Left lung (tissue), 4 donors: ENCODE measurements at regions not wholly inside any gene's neighbourhood (a gene's known extent, or its start where the extent isn't known, plus 50 kb on each side); places are given as distances from the start of the nearest gene placed in this dataset.

Experiments used
- ATAC-seq: fragments of 200-7000 bp; cut with Tn5 transposase; one replicate; pipeline ENCODE4 v1.9.1; 2020; ENCODE audit warnings: moderate library complexity
- DNase-seq, 4 donors: peaks; one replicate each; pipeline ENCODE4 v3.0.0-alpha.2; 2013 to 2020
- H3K27ac ChIP-seq, 2 donors: fragments of 200-600 bp; sonication (generic) in 1 of 2; one replicate each; pipeline versions ENCODE4 v1.5.0 to v1.8.0; 2020 to 2021
- H3K27me3 ChIP-seq, 2 donors: fragments of 200-600 bp; sonication (generic) in 1 of 2; one replicate each; pipeline versions ENCODE4 v1.5.0 to v1.8.0; 2020 to 2021
- H3K36me3 ChIP-seq, 2 donors: fragments of 200-600 bp; sonication (generic) in 1 of 2; one replicate each; pipeline versions ENCODE4 v1.5.0 to v1.8.0; 2020 to 2021
- H3K4me1 ChIP-seq, 2 donors: fragments of 200-600 bp; one replicate each; pipeline ENCODE4 v1.8.0; 2021
- H3K4me3 ChIP-seq, 2 donors: fragments of 200-600 bp; sonication (generic) in 1 of 2; one replicate each; pipeline versions ENCODE4 v1.5.0 to v1.8.0; 2020 to 2021; ENCODE audit warnings: mild to moderate bottlenecking in 1 of 2
- H3K9me3 ChIP-seq, 2 donors: fragments of 200-600 bp; sonication (generic) in 1 of 2; one replicate each; pipeline versions ENCODE4 v1.5.0 to v1.8.0; 2020 to 2021
- intact Hi-C, 2 donors: fragments of 100-400 bp; cut with DNase I; formaldehyde crosslinking; loops; one replicate each; pipeline versions ENCODE4 v1.11.2 to v1.14.2; 2022
- TF ChIP-seq, protein P1 (sequence below), 2 donors: fragments of 200-600 bp; sonication (generic) in 1 of 2; IDR thresholded peaks; one replicate each; pipeline versions ENCODE4 v1.5.0 to v1.8.0; 2021; ENCODE audit warnings: antibody characterized with exemption in 2 of 2
- donor health status: DM: no; HTN: yes; CAD: no.
- donor health status: DM: no; HTN: no; CAD: no.

DNA sequence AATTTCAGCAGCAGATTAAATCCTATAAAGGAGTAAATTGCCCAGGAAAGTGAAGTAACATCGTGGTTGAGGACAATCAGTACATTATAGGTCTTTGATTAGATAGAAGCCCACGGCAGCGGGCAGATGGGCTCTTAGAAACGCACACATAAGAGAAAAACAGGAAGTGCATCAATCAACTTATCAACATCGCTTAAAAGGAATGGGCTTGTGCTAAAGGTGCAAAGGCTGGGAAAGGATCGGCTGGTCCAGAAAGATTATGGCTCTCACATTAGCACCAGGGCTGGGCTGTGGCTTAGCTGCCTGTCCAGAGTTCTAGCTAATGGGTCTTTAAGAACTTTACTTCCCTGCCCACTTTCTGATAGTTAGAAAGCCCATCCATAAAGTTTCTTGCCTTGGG lies 292.0 kb upstream of the TNRC6C start:
- TF ChIP-seq, protein P1, sequence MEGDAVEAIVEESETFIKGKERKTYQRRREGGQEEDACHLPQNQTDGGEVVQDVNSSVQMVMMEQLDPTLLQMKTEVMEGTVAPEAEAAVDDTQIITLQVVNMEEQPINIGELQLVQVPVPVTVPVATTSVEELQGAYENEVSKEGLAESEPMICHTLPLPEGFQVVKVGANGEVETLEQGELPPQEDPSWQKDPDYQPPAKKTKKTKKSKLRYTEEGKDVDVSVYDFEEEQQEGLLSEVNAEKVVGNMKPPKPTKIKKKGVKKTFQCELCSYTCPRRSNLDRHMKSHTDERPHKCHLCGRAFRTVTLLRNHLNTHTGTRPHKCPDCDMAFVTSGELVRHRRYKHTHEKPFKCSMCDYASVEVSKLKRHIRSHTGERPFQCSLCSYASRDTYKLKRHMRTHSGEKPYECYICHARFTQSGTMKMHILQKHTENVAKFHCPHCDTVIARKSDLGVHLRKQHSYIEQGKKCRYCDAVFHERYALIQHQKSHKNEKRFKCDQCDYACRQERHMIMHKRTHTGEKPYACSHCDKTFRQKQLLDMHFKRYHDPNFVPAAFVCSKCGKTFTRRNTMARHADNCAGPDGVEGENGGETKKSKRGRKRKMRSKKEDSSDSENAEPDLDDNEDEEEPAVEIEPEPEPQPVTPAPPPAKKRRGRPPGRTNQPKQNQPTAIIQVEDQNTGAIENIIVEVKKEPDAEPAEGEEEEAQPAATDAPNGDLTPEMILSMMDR (IDR thresholded peaks at IDR 0.05) = no peak
- DNase-seq (no peak), ATAC-seq (no peak)
- intact Hi-C loops = no loop called here
- peaks cover 0 to 13% of the 10 kb centered on the region in 2 donors for H3K9me3 ChIP-seq
- no peaks in the 10 kb centered on the region for H3K36me3 ChIP-seq
- no peaks in the 10 kb centered on the region for H3K4me1 ChIP-seq
- no peak overlapping the region for H3K4me3 ChIP-seq
- no peak overlapping the region for H3K27ac ChIP-seq
- H3K27me3 ChIP-seq = peaks cover 0 to 5% of the 10 kb centered on the region in 2 donors

DNA sequence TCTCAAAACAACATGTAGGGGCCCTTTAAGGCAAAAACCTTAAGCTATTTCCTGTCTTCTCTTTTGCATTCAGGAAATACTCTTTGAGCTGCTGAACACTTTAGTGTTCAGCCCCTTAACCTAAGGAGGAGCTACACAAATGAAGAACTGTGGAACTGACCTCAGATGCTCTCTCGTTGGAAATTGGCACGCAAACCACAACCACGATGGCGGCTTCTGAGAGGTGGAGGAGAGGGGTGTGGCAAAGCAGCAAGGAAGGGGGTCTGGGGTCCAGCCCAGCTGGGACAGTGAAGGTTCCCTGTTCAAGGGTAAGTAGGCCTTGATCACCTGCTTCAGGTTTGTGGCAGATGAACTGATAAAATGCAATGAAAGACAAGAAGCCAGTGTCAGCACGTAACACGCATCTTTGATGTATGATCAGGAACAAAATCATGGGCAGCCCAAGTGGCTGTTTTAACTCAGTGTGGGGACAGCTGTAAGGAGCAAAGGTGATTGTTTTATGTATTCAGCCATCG lies 291.6 kb upstream of the TNRC6C start:
- TF ChIP-seq, protein P1 (IDR thresholded peaks at IDR 0.05) = no peak
- no peak for ATAC-seq
- no peaks in the 10 kb centered on the region for H3K4me1 ChIP-seq
- peaks cover 0 to 13% of the 10 kb centered on the region in 2 donors for H3K9me3 ChIP-seq
- no peak overlapping the region for H3K27ac ChIP-seq
- H3K27me3 ChIP-seq = peaks cover 0 to 5% of the 10 kb centered on the region in 2 donors
- DNase-seq = no peak
- H3K4me3 ChIP-seq = no peak overlapping the region
- no peaks in the 10 kb centered on the region for H3K36me3 ChIP-seq
- intact Hi-C loops = no loop called here

DNA sequence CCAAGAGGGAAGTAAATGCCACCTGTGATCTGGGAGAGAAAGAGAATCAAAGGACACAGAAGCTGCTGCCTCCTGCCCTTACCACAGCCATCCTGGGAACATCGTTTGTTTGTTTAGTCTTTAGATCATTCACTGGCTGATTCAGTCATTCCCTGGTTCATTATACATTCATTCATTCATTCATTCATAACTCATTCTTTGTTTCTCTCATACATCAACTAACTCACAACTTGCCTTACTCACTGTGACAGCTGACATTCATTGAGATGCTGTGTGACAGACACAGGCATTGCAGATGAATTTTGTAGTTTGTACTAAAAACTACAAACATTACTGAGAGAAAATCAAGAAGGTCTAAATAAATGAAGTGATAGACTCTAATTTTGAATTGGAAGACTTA lies 291.0 kb upstream of the TNRC6C start:
- no peaks in the 10 kb centered on the region for H3K4me1 ChIP-seq
- H3K9me3 ChIP-seq = peaks cover 0 to 13% of the 10 kb centered on the region in 2 donors
- H3K27ac ChIP-seq = no peak overlapping the region
- H3K27me3 ChIP-seq = peaks cover 0 to 5% of the 10 kb centered on the region in 2 donors
- H3K36me3 ChIP-seq = no peaks in the 10 kb centered on the region
- TF ChIP-seq, protein P1 (IDR thresholded peaks at IDR 0.05) = no peak
- DNase-seq (no peak), ATAC-seq (no peak)
- intact Hi-C loops = no loop called here
- no peak overlapping the region for H3K4me3 ChIP-seq

- no peak for ATAC-seq
- DNase-seq = no peak
- no peak overlapping the region for H3K27ac ChIP-seq
- intact Hi-C loops = no loop called here
- no peak overlapping the region for H3K4me3 ChIP-seq
- no peaks in the 10 kb centered on the region for H3K36me3 ChIP-seq
- TF ChIP-seq, protein P1 (IDR thresholded peaks at IDR 0.05) = no peak
- peaks cover 0 to 5% of the 10 kb centered on the region in 2 donors for H3K27me3 ChIP-seq
- H3K9me3 ChIP-seq = peaks cover 0 to 13% of the 10 kb centered on the region in 2 donors
- H3K4me1 ChIP-seq = no peaks in the 10 kb centered on the region
These were observed 290.0 kb upstream of the TNRC6C start for GRCh38 chr17:77668518-77668917.

DNA sequence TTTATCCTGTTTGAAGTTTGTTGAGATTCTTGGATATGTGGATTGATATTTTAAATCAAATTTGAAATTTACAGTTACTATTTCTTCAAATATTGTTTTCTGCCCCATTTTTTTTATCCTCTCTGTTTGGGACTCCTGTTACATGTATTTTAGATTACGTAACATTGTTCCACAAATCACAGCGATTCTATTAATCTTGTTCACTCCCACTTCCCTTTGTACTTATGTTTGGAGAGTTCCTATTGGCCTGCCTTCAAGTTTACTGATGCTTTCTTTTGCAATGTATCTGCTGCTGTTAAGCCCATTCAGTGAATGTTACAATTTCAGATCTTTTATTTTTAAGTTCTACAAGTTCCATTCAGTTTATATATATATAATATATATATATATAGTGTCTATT lies 288.3 kb upstream of the TNRC6C start:
- TF ChIP-seq, protein P1 (IDR thresholded peaks at IDR 0.05) = no peak
- peaks cover 0 to 13% of the 10 kb centered on the region in 2 donors for H3K9me3 ChIP-seq
- H3K27ac ChIP-seq = no peak overlapping the region
- DNase-seq = no peak
- no peak for ATAC-seq
- intact Hi-C loops = no loop called here
- H3K4me3 ChIP-seq = no peak overlapping the region
- H3K4me1 ChIP-seq = no peaks in the 10 kb centered on the region
- peaks cover 0 to 7% of the 10 kb centered on the region in 2 donors for H3K27me3 ChIP-seq
- no peaks in the 10 kb centered on the region for H3K36me3 ChIP-seq
